Liver (tissue), 8 donors: ENCODE measurements at regions not wholly inside any gene's neighbourhood (a gene's known extent, or its start where the extent isn't known, plus 50 kb on each side); places are given as distances from the start of the nearest gene placed in this dataset.
"Not testable (repeated sequence)": the region's sequence is repeated elsewhere in the genome, so short reads cannot be mapped to it uniquely, and the experiment has no call there.

ENCODE experiments used
- DNase-seq: peaks from one replicate; pipeline ENCODE4 v3.0.0-alpha.2; 2017; ENCODE audit warnings: low spot score
- H3K27ac ChIP-seq, 2 donors: one replicate each; pipeline ENCODE4 v1.7.0; 2013; ENCODE audit warnings: inconsistent platforms in 2 of 2, low read length in 2 of 2, control low read depth in 1 of 2, low read depth in 1 of 2, mild to moderate bottlenecking in 1 of 2
- H3K27me3 ChIP-seq, 4 donors: one replicate each; pipeline versions ENCODE4 v1.6.1 to v1.7.0; 2013; ENCODE audit warnings: low read length in 3 of 4, inconsistent platforms in 1 of 4, mild to moderate bottlenecking in 1 of 4, moderate library complexity in 1 of 4; ENCODE audit not compliant: control insufficient read depth in 4 of 4, insufficient read depth in 4 of 4
- H3K36me3 ChIP-seq, 4 donors: one replicate each; pipeline versions ENCODE4 v1.6.1 to v1.7.0; 2013; ENCODE audit warnings: low read length in 3 of 4, mild to moderate bottlenecking in 3 of 4, low read depth in 1 of 4, moderate library complexity in 1 of 4; ENCODE audit not compliant: control insufficient read depth in 4 of 4, insufficient read depth in 3 of 4
- H3K4me1 ChIP-seq, 4 donors: one replicate each; pipeline versions ENCODE4 v1.6.1 to v1.7.0; 2013; ENCODE audit warnings: low read length in 3 of 4, mild to moderate bottlenecking in 3 of 4, moderate library complexity in 1 of 4; ENCODE audit not compliant: control insufficient read depth in 4 of 4, insufficient read depth in 4 of 4
- H3K4me3 ChIP-seq, 3 donors: one replicate each; pipeline versions ENCODE4 v1.6.1 to v1.7.0; 2013; ENCODE audit warnings: low read length in 3 of 3, control low read depth in 1 of 3, low read depth in 1 of 3, mild to moderate bottlenecking in 1 of 3
- H3K9ac ChIP-seq, 2 donors: one replicate each; pipeline ENCODE4 v1.7.0; 2013; ENCODE audit warnings: low read length in 2 of 2, mild to moderate bottlenecking in 2 of 2, moderate library complexity in 2 of 2, control low read depth in 1 of 2, low read depth in 1 of 2
- H3K9me3 ChIP-seq, 4 donors: one replicate each; pipeline versions ENCODE4 v1.6.1 to v1.7.0; 2013; ENCODE audit warnings: low read length in 3 of 4; ENCODE audit not compliant: control insufficient read depth in 4 of 4
- FOXA1 ChIP-seq: IDR thresholded peaks from 2 replicates; pipeline ENCODE4 v1.6.1; 2016; ENCODE audit warnings: antibody characterized with exemption
- GABPA ChIP-seq, 2 donors: IDR thresholded peaks in 1 of 2; conservative IDR thresholded peaks in 1 of 2; 2 replicates each; pipeline ENCODE4 v1.6.1; 2016; ENCODE audit warnings: antibody characterized with exemption in 2 of 2, mild to moderate bottlenecking in 1 of 2, moderate library complexity in 1 of 2
- HNF4A ChIP-seq, 2 donors: conservative IDR thresholded peaks; 2 replicates each; pipeline ENCODE4 v1.6.1; 2016; ENCODE audit warnings: antibody characterized with exemption in 2 of 2, mild to moderate bottlenecking in 2 of 2
- NR2F2 ChIP-seq: IDR thresholded peaks from 2 replicates; pipeline ENCODE4 v1.6.1; 2016; ENCODE audit warnings: antibody characterized with exemption
- RXRA ChIP-seq, 2 donors: IDR thresholded peaks; 2 replicates each; pipeline ENCODE4 v1.6.1; 2017 to 2018; ENCODE audit warnings: antibody characterized with exemption in 2 of 2, mild to moderate bottlenecking in 1 of 2
- SP1 ChIP-seq: IDR thresholded peaks from 2 replicates; pipeline ENCODE4 v1.6.1; 2018; ENCODE audit warnings: antibody characterized with exemption, mild to moderate bottlenecking
- TAF1 ChIP-seq: conservative IDR thresholded peaks from 2 replicates; pipeline ENCODE4 v1.6.1; 2016; ENCODE audit warnings: antibody characterized with exemption, mild to moderate bottlenecking
- YY1 ChIP-seq: IDR thresholded peaks from 2 replicates; pipeline ENCODE4 v1.6.1; 2016; ENCODE audit warnings: antibody characterized with exemption, mild to moderate bottlenecking
- WGBS: extraction: QIAGEN DNeasy Blood & Tissue Kit; methylation state at CpG from one replicate; pipeline ENCODE4 v1.1.7; 2013; 5-methylcytosine and 5-hydroxymethylcytosine counted together
- TF ChIP-seq, protein P1 (sequence below): IDR thresholded peaks from 2 replicates; pipeline ENCODE4 v1.6.1; 2016; ENCODE audit warnings: antibody characterized with exemption
- TF ChIP-seq, protein P2 (sequence below): IDR thresholded peaks from 2 replicates; pipeline ENCODE4 v1.6.1; 2016; ENCODE audit warnings: antibody characterized with exemption
- TF ChIP-seq, protein P3 (sequence below): IDR thresholded peaks from 2 replicates; pipeline ENCODE4 v1.6.1; 2016; ENCODE audit warnings: antibody characterized with exemption
- TF ChIP-seq, protein P4 (sequence below): fragments of 150-350 bp; IDR thresholded peaks from 2 replicates; pipeline ENCODE4 v1.5.1; 2017; ENCODE audit warnings: improper control_type of control experiment, low read depth, low read length; ENCODE audit not compliant: missing input control
- donor health status: healthy.
- donor health status: healthy.
- donor health status: healthy.
- donor health status: healthy.
- donor health status: healthy.

DNA sequence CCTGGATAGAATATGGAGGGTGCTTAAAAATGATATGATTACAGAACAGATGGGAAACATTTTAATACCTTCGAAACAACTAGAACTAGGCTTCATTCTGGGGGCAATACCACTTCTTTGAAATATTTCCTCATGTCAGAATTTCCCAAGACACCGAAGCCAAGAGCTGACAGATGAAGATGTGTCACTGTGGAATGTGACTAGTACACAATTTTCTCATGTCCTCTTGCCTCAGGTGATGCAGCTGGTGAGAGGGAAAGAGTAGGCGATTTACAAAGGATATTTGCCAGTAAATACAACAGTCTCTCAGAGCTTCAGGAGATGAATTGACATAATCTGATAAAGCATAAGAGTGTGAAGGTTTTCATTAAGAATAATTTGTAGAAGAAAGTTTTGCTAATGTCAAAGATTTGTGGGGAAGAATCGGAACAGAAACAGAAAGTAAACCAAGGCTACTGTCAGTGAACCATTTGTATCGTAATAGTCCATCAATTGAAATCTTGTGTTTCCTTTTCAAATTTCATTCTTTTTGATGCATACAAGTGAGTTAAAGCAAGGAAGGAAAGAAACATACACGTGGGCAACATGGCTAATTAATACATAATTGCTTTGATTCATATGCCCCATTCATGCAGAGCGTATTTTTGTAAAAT, 164.7 kb upstream of the CCN2 start:
- WGBS: 39% methylated on average over 7 of the region's 7 CpGs
- Histone ChIP-seq H3K9me3 (no peaks in the 10 kb centered on the region), H3K4me3 (peak overlapping the region in 2 of 3 donors; percentile 49 to 57), H3K27me3 (no peaks in the 10 kb centered on the region), H3K36me3 (no peaks in the 10 kb centered on the region), H3K4me1 (peaks cover 0 to 6% (median 3%) of the 10 kb centered on the region in 4 donors), H3K9ac (peak overlapping the region in 1 of 2 donors; percentile 63), H3K27ac (peak overlapping the region in 1 of 2 donors; percentile 6)
- TF ChIP-seq, protein P1, sequence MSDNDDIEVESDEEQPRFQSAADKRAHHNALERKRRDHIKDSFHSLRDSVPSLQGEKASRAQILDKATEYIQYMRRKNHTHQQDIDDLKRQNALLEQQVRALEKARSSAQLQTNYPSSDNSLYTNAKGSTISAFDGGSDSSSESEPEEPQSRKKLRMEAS: no peak
- TF ChIP-seq YY1: peak; percentile 12
- no peak for DNase-seq

DNA sequence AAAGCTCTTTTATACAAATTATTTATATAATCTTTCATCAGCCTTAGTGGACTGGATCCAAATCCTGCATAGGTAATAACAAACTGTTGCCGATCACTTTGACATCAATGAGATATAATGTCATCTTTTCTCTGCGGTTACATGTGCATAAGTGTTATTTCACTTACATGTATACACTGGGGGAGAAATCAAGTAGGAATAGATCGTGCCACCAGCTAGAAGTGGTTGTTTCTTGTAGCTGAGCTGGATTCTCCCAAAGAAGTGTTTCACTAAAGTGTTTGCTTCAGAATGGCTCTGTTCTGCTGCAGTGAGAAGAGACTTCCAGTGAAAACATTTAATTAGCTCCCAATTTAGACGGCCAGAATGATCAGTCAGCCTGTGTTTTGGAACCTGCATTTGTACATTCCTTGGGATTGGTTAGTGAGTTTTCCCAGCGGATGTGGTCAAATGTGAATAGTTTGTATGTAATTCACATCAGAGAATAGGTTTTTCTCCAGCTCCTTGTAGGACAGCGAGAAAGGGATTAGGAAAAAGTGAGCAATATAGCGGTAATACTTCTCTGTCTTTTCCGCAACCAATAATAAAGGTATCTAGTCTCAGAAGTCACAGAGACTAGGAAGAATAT, 163.1 kb upstream of the CCN2 start:
- Histone ChIP-seq H3K9ac (no peak overlapping the region), H3K27ac (no peak overlapping the region), H3K4me3 (no peak overlapping the region), H3K4me1 (peaks cover 0 to 6% (median 3%) of the 10 kb centered on the region in 4 donors), H3K36me3 (no peaks in the 10 kb centered on the region), H3K27me3 (no peaks in the 10 kb centered on the region), H3K9me3 (peaks cover 0 to 3% (median 0%) of the 10 kb centered on the region in 4 donors)
- WGBS: 93% methylated on average over 8 of the region's 8 CpGs
- TF ChIP-seq, protein P1: no peak
- no peak for DNase-seq

DNA sequence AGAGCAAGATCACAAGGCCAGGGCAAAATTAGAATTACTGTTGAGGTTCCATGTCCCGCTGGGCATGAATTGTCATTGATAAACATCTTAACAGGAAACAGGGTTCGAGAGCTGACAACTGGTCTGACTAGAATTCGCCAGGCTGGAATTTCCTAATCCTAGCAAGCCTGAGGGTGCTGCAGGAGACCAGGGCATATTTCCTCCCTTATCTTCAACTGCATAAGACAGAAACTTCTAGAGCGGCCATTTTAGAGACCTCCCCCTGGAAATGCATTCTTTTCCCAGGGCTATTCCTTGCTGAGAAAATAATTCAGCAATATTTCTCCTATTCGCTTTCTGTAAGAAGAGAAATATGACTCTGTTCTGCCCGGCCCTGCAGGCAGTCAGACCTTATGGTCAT, 158.6 kb upstream of the CCN2 start:
- H3K9me3 ChIP-seq, H3K36me3 ChIP-seq, H3K27me3 ChIP-seq, H3K4me3 ChIP-seq, H3K9ac ChIP-seq, H3K4me1 ChIP-seq, DNase-seq, H3K27ac ChIP-seq: not testable (repeated sequence)
- 89% methylated on average over 6 of the region's 6 CpGs for WGBS

DNA sequence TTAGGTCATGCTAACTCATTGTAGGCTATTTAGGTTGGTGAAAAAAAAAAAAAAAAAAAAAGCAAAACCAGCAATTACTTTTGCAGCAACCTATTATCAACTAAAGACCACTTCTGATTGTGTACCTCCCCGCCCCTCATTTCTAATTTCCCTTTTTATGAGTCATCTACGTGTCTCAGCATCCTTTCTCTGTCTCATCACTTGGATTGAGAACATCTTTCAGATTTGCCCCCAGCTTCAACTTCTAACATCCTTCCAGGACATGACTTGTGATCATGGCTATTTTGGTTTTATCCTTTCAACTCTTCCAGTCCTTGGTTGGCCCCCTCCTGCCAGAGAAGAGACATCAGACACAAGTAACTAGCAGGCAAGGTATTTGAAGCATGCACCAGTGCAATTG, 156.7 kb upstream of the CCN2 start:
- Histone ChIP-seq H3K36me3 (no peaks in the 10 kb centered on the region), H3K4me1 (no peaks in the 10 kb centered on the region), H3K27ac (no peak overlapping the region), H3K27me3 (no peaks in the 10 kb centered on the region), H3K9ac (no peak overlapping the region), H3K4me3 (no peak overlapping the region), H3K9me3 (peaks cover 0 to 4% (median 1%) of the 10 kb centered on the region in 4 donors)
- TF ChIP-seq HNF4A (conservative IDR thresholded peaks at IDR 0.05) (no peak), SP1 (no peak)
- 89% methylated on average over 2 of the region's 2 CpGs for WGBS
- DNase-seq: no peak

DNA sequence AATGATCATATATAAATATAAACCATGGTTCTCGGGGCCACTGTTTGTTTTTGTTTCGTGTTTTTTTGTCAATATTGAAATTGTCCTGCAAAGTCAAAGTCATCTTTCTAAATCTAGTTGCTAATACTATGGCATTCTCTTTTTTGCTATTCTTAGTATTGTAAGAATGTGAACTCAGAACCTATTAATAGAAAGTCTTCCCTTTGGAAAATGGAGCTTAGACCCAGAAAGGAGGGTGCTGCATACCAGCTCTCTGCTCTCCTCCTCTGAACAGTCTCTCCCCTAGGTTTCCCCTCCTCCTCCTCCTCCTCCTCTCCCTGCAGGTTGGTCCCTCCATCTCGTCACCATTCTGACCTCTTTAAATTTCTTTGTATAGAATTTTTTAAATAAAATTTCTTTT, 150.4 kb upstream of the CCN2 start:
- Histone ChIP-seq H3K9me3 (no peaks in the 10 kb centered on the region), H3K27ac (no peak overlapping the region), H3K9ac (no peak overlapping the region), H3K36me3 (no peaks in the 10 kb centered on the region), H3K27me3 (no peaks in the 10 kb centered on the region), H3K4me1 (no peaks in the 10 kb centered on the region), H3K4me3 (no peak overlapping the region)
- WGBS: 54% methylated on average over 3 of the region's 3 CpGs
- no peak for DNase-seq
- TF ChIP-seq, protein P2, sequence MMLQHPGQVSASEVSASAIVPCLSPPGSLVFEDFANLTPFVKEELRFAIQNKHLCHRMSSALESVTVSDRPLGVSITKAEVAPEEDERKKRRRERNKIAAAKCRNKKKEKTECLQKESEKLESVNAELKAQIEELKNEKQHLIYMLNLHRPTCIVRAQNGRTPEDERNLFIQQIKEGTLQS: no peak
- no peak for TF ChIP-seq TAF1
- TF ChIP-seq GABPA (IDR thresholded peaks at IDR 0.05 in 1 of 2, conservative IDR thresholded peaks at IDR 0.05 in 1 of 2): no peak
- TF ChIP-seq RXRA (IDR thresholded peaks at IDR 0.05): no peak
- TF ChIP-seq, protein P1: no peak
- TF ChIP-seq, protein P3, sequence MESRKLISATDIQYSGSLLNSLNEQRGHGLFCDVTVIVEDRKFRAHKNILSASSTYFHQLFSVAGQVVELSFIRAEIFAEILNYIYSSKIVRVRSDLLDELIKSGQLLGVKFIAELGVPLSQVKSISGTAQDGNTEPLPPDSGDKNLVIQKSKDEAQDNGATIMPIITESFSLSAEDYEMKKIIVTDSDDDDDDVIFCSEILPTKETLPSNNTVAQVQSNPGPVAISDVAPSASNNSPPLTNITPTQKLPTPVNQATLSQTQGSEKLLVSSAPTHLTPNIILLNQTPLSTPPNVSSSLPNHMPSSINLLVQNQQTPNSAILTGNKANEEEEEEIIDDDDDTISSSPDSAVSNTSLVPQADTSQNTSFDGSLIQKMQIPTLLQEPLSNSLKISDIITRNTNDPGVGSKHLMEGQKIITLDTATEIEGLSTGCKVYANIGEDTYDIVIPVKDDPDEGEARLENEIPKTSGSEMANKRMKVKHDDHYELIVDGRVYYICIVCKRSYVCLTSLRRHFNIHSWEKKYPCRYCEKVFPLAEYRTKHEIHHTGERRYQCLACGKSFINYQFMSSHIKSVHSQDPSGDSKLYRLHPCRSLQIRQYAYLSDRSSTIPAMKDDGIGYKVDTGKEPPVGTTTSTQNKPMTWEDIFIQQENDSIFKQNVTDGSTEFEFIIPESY: no peak
- TF ChIP-seq, protein P4, sequence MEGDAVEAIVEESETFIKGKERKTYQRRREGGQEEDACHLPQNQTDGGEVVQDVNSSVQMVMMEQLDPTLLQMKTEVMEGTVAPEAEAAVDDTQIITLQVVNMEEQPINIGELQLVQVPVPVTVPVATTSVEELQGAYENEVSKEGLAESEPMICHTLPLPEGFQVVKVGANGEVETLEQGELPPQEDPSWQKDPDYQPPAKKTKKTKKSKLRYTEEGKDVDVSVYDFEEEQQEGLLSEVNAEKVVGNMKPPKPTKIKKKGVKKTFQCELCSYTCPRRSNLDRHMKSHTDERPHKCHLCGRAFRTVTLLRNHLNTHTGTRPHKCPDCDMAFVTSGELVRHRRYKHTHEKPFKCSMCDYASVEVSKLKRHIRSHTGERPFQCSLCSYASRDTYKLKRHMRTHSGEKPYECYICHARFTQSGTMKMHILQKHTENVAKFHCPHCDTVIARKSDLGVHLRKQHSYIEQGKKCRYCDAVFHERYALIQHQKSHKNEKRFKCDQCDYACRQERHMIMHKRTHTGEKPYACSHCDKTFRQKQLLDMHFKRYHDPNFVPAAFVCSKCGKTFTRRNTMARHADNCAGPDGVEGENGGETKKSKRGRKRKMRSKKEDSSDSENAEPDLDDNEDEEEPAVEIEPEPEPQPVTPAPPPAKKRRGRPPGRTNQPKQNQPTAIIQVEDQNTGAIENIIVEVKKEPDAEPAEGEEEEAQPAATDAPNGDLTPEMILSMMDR: no peak
- TF ChIP-seq SP1: no peak
- TF ChIP-seq FOXA1: no peak
- no peak for TF ChIP-seq NR2F2
- TF ChIP-seq YY1: no peak
